Suppressor macrophage (primary cell): ENCODE measurements at regions not wholly inside any gene's neighbourhood (a gene's known extent, or its start where the extent isn't known, plus 50 kb on each side); places are given as distances from the start of the nearest gene placed in this dataset.
A peak's percentile ranks its signal among the peaks of the same experiment; 100 is the strongest.

Experiments used
- DNase-seq, 4 experiments: peaks; one replicate each; pipeline ENCODE4 v3.0.0-alpha.2; 2020 to 2022

- DNase-seq: no peak
Measured at GRCh38 chr6:53413326-53413725, 64.6 kb upstream of the ELOVL5 start.

- peak in 2 of 4 experiments; percentile 38 to 46 for DNase-seq
Measured at GRCh38 chr6:53412751-53413150, 64.0 kb upstream of the ELOVL5 start.

- no peak for DNase-seq
Measured at GRCh38 chr6:53412021-53412715, 63.4 kb upstream of the ELOVL5 start.

- DNase-seq: no peak
Measured at GRCh38 chr6:53411451-53411850, 62.7 kb upstream of the ELOVL5 start.

GRCh38 chr6:53410508-53411258 is 61.9 kb upstream of the ELOVL5 start:
- peak; percentile 51 to 69 (median 64) for DNase-seq

- DNase-seq: no peak
Measured at GRCh38 chr6:53408826-53409225, 60.1 kb upstream of the ELOVL5 start.

- no peak for DNase-seq
Measured at GRCh38 chr6:53399027-53399344, 50.2 kb upstream of the ELOVL5 start.

- no peak for DNase-seq
Measured at GRCh38 chr6:53398247-53399026, 49.7 kb upstream of the ELOVL5 start.
